ENCODE measurements at regions not wholly inside any gene's neighbourhood (a gene's known extent, or its start where the extent isn't known, plus 50 kb on each side); places are given as distances from the start of the nearest gene placed in this dataset.

DNA sequence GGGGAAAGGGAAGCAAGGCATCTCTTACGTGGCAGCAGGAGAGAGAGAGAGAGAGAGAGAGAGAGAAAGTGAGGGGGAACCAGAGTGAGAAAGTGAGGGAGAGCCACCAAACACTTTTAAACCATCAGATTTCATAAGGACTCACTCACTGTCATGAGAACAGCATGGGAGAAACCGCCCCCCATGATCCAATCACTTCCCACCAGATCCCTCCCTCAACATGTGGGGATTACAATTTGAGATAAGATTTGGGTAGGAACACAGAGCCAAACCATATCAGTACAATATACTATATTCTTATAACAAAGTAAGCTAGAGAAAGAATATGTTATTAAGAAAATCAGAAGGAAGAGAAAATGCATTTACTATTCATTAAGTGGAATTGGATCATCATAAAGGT lies 53.7 kb upstream of the PLXNC1 start:
- DNase-seq (ENCODE audit: extremely low read depth, low read depth) = no peak

DNA sequence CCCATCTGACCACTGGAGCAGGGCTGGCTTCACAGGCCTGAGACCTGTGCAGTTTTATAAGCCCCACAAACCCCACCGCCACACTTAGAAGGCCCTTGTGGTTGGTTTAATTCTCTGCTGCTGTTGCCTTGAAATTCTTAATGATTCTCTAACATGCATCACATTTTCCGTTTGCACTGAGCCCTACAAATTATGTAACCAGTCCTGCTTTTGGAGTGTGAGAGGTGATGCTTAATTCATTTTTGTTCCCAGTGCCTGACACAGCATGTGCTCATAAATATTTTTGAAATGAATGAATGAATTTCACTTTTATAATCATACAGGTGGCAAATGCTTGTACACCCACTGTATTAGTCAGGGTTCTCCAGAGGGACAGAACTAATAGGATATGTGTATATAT lies 52.8 kb upstream of the PLXNC1 start:
- no peak for DNase-seq (ENCODE audit: extremely low read depth, low read depth)

DNA sequence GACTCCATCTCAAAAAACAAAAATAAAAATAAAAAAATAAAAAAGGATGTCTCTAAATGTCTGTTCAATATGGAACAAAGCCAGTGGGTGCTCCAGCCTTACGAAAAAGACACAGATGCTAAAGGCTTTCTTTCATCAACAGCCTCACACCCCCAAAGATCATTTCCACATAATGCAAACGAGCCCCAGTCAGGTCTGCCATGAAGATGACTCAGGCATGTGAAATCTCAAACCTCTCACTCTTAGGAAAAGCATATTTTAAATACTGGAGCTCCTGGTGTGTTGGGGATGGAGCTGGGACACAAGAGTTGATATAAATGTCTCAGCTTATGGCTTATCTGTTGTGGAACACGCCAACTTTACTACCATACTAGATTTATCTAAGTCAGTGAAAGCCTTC lies 49.9 kb upstream of the PLXNC1 start:
- DNase-seq (ENCODE audit: extremely low read depth, low read depth) = no peak

Data from NCI-H460 (cell line).